KMS-11 (cell line): ENCODE measurements at regions not wholly inside any gene's neighbourhood (a gene's known extent, or its start where the extent isn't known, plus 50 kb on each side); places are given as distances from the start of the nearest gene placed in this dataset.
"Not testable (repeated sequence)": the region's sequence is repeated elsewhere in the genome, so short reads cannot be mapped to it uniquely, and the experiment has no call there.

ENCODE experiments used
- H2AFZ ChIP-seq: fragments of 200-600 bp; sonication (generic); 2 replicates; pipeline ENCODE4 v1.6.1; 2016; ENCODE audit warnings: antibody characterized with exemption, mixed run types, low read depth
- H3K27ac ChIP-seq: fragments of 200-600 bp; sonication (generic); 2 replicates; pipeline ENCODE4 v1.6.1; 2016; ENCODE audit warnings: mild to moderate bottlenecking, mixed run types
- H3K27me3 ChIP-seq: fragments of 200-600 bp; sonication (generic); 2 replicates; pipeline ENCODE4 v1.6.1; 2017; ENCODE audit warnings: mild to moderate bottlenecking, low read depth, mixed run types, moderate library complexity; ENCODE audit not compliant: insufficient read depth
- H3K36me3 ChIP-seq: fragments of 200-600 bp; sonication (generic); 2 replicates; pipeline ENCODE4 v1.6.1; 2017; ENCODE audit warnings: mild to moderate bottlenecking, mixed run types; ENCODE audit not compliant: insufficient read depth
- H3K4me1 ChIP-seq: fragments of 200-600 bp; sonication (generic); 2 replicates; pipeline ENCODE4 v1.6.1; 2016; ENCODE audit warnings: mild to moderate bottlenecking, low read depth, mixed run types; ENCODE audit not compliant: poor library complexity, severe bottlenecking
- H3K4me2 ChIP-seq: fragments of 200-600 bp; sonication (generic); 2 replicates; pipeline ENCODE4 v1.7.0; 2016; ENCODE audit warnings: mild to moderate bottlenecking, mixed run types
- H3K4me3 ChIP-seq: fragments of 200-600 bp; sonication (generic); IDR thresholded peaks from 2 replicates; pipeline ENCODE4 v1.6.1; 2017; ENCODE audit warnings: low read depth, low read length, mixed read lengths; ENCODE audit not compliant: insufficient read depth
- H3K79me2 ChIP-seq: fragments of 200-600 bp; sonication (generic); 2 replicates; pipeline ENCODE4 v1.6.1; 2016; ENCODE audit warnings: low read depth, mixed run types; ENCODE audit not compliant: insufficient read depth
- H3K9ac ChIP-seq: fragments of 200-600 bp; sonication (generic); 2 replicates; pipeline ENCODE4 v1.6.1; 2016; ENCODE audit warnings: mild to moderate bottlenecking, mixed run types
- H4K20me1 ChIP-seq: fragments of 200-600 bp; sonication (generic); 2 replicates; pipeline ENCODE4 v1.6.1; 2016; ENCODE audit warnings: mild to moderate bottlenecking, mixed run types; ENCODE audit not compliant: insufficient read depth
- CTCF ChIP-seq: fragments of 200-600 bp; sonication (generic); conservative IDR thresholded peaks from 2 replicates; pipeline ENCODE4 v1.6.1; 2017; ENCODE audit warnings: low read depth, mild to moderate bottlenecking, antibody characterized with exemption, low read length, moderate library complexity, mixed read lengths

GRCh38 chr4:104286867-104287266 lies 207.8 kb downstream of the CXXC4 start:
- H3K36me3 ChIP-seq, result no peaks in the 10 kb centered on the region
- H3K9ac ChIP-seq, result no peak overlapping the region
- no peaks in the 10 kb centered on the region for H3K79me2 ChIP-seq
- no peak for TF ChIP-seq CTCF
- no peak overlapping the region for H3K27ac ChIP-seq
- no peaks in the 10 kb centered on the region for H3K4me1 ChIP-seq
- no peaks in the 10 kb centered on the region for H3K27me3 ChIP-seq
- H4K20me1 ChIP-seq, result no peaks in the 10 kb centered on the region
- H2AFZ ChIP-seq, result no peak overlapping the region
- no peak overlapping the region for H3K4me3 ChIP-seq
- H3K4me2 ChIP-seq, result no peak overlapping the region

- no peak overlapping the region for H3K4me2 ChIP-seq
- H4K20me1 ChIP-seq, result no peaks in the 10 kb centered on the region
- no peak overlapping the region for H3K4me3 ChIP-seq
- H2AFZ ChIP-seq, result no peak overlapping the region
- no peak overlapping the region for H3K27ac ChIP-seq
- no peaks in the 10 kb centered on the region for H3K4me1 ChIP-seq
- no peaks in the 10 kb centered on the region for H3K79me2 ChIP-seq
- H3K27me3 ChIP-seq, result no peaks in the 10 kb centered on the region
- TF ChIP-seq CTCF, result no peak
- H3K36me3 ChIP-seq, result no peaks in the 10 kb centered on the region
- H3K9ac ChIP-seq, result no peak overlapping the region
Measured at GRCh38 chr4:104283303-104283702, 211.4 kb downstream of the CXXC4 start.

GRCh38 chr4:104279744-104280143 lies 214.9 kb downstream of the CXXC4 start:
- Histone ChIP-seq H3K27me3 (no peaks in the 10 kb centered on the region), H3K36me3 (no peaks in the 10 kb centered on the region), H2AFZ (no peak overlapping the region), H3K79me2 (no peaks in the 10 kb centered on the region), H4K20me1 (no peaks in the 10 kb centered on the region), H3K4me3 (no peak overlapping the region), H3K27ac (no peak overlapping the region), H3K4me2 (no peak overlapping the region), H3K9ac (no peak overlapping the region), H3K4me1 (no peaks in the 10 kb centered on the region)
- TF ChIP-seq CTCF, result no peak

- no peak for TF ChIP-seq CTCF
- no peak overlapping the region for H3K9ac ChIP-seq
- H4K20me1 ChIP-seq, result no peaks in the 10 kb centered on the region
- H3K27me3 ChIP-seq, result no peaks in the 10 kb centered on the region
- H3K4me2 ChIP-seq, result no peak overlapping the region
- no peak overlapping the region for H3K27ac ChIP-seq
- H2AFZ ChIP-seq, result no peak overlapping the region
- H3K4me1 ChIP-seq, result no peaks in the 10 kb centered on the region
- H3K36me3 ChIP-seq, result no peaks in the 10 kb centered on the region
- H3K79me2 ChIP-seq, result no peaks in the 10 kb centered on the region; the same call in 1 of the 2 replicates
- no peak overlapping the region for H3K4me3 ChIP-seq
Measured at GRCh38 chr4:104272966-104273365, 221.7 kb downstream of the CXXC4 start.

- not testable (repeated sequence) for H3K36me3 ChIP-seq, H2AFZ ChIP-seq, H3K4me2 ChIP-seq, H3K9ac ChIP-seq, H3K27me3 ChIP-seq, H3K27ac ChIP-seq, H3K79me2 ChIP-seq, H3K4me3 ChIP-seq, H3K4me1 ChIP-seq, H4K20me1 ChIP-seq
Measured at GRCh38 chr4:104269603-104270002, 225.1 kb downstream of the CXXC4 start.
